ENCODE measurements at regions not wholly inside any gene's neighbourhood (a gene's known extent, or its start where the extent isn't known, plus 50 kb on each side); places are given as distances from the start of the nearest gene placed in this dataset.
"Not testable (repeated sequence)": the region's sequence is repeated elsewhere in the genome, so short reads cannot be mapped to it uniquely, and the experiment has no call there.

GRCh38 chr13:59024434-59024833 is 1139.3 kb downstream of the DIAPH3 start:
- CTCF ChIA-PET, result no interaction called here

GRCh38 chr13:59034198-59034597 is 1129.5 kb downstream of the DIAPH3 start:
- ChIA-PET CTCF (no interaction called here), POLR2A (no interaction called here)
- no peak for DNase-seq
- H3K4me1 Mint-ChIP-seq (ENCODE audit: low read depth), result no peaks in the 10 kb centered on the region
- ATAC-seq, result no peak
- no peaks in the 10 kb centered on the region for H3K36me3 Mint-ChIP-seq (ENCODE audit: low read depth)
- no peak overlapping the region for H3K27ac Mint-ChIP-seq
- no peaks in the 10 kb centered on the region for H3K9me3 Mint-ChIP-seq (ENCODE audit: insufficient read depth)
- H3K27me3 Mint-ChIP-seq (ENCODE audit: low read depth), result no peaks in the 10 kb centered on the region
- no peak overlapping the region for H3K4me3 Mint-ChIP-seq

More at GRCh38 chr13:59024434-59024833, 1139.3 kb downstream of the DIAPH3 start:
- DNase-seq (no peak), ATAC-seq (no peak)
- POLR2A ChIA-PET, result no interaction called here
- H3K27ac Mint-ChIP-seq, result no peak overlapping the region
- no peak overlapping the region for H3K4me3 Mint-ChIP-seq
- H3K4me1 Mint-ChIP-seq (ENCODE audit: low read depth), result no peaks in the 10 kb centered on the region
- H3K36me3 Mint-ChIP-seq (ENCODE audit: low read depth), result no peaks in the 10 kb centered on the region
- H3K9me3 Mint-ChIP-seq (ENCODE audit: insufficient read depth), result peaks cover 10% of the 10 kb centered on the region
- no peaks in the 10 kb centered on the region for H3K27me3 Mint-ChIP-seq (ENCODE audit: low read depth)

DNA sequence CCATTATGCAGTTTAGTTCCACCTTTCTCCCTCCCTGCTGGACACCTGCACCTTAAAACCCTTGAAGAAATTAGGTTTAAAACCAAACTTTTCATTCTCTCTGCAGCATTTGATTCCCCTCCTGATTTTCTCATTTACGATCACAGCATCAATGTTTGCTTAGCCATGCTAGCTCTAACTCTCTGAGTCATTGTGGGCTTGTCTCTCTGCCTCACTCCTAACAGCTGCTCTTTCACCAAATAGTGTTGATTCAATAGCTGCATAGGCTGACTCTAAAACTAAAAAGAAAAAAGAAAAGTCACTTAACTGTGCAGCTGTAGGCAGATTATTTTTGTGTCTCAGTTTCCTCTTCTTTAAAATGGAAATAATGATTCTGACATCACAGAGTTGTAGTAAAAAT is 1124.9 kb downstream of the DIAPH3 start:
- Mint-ChIP-seq H3K4me1 (ENCODE audit: low read depth) (no peaks in the 10 kb centered on the region), H3K27ac (no peak overlapping the region), H3K4me3 (no peak overlapping the region), H3K36me3 (ENCODE audit: low read depth) (no peaks in the 10 kb centered on the region), H3K27me3 (ENCODE audit: low read depth) (no peaks in the 10 kb centered on the region), H3K9me3 (ENCODE audit: insufficient read depth) (no peaks in the 10 kb centered on the region)
- POLR2A ChIA-PET, result no interaction called here
- DNase-seq, result no peak
- CTCF ChIA-PET, result no interaction called here
- ATAC-seq, result no peak

DNA sequence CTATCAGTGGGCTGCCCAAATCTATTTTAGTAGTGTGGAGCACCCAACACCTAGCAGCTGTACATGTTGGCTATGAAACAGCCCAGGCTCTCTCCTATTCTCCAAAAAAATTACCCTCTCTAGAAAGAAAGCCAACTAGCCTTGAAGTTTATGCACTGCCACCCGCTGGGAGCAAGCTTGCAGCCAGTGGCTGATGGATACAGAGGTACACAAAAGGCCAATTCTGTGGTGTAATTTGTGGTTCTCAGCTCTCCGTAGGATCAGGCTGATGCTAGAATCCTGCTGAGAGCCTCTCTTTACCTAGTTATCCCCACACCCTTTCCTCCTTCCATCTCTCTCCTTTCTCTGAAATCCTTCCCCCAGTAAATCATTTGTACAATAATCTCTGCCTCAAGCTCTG is 1120.7 kb downstream of the DIAPH3 start:
- no peaks in the 10 kb centered on the region for H3K27me3 Mint-ChIP-seq (ENCODE audit: low read depth)
- ChIA-PET CTCF (no interaction called here), POLR2A (no interaction called here)

DNA sequence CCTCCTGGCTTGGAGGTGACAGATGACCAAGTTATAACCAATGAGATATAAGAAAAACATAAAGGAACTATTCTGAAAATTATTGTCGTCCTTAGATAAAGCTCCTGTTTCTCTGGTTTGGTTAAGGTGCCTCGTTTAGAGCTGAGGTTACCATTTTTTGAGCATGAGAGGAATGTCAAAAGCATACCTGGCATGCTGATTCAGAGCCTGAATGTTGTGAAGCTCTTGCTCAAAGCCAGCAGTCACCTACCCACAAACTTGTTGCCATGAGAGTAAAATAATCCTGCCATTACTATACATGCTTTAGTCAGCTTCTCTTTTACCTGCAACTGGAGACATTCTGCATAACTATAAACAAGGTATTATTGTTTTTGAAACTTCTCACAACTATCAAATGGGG is 1116.2 kb downstream of the DIAPH3 start:
- ChIA-PET POLR2A (interaction anchor here (0.6 kb wide), 1 partner anchor 1290 kb away, joined by 3 read pairs; no protein-coding TSS in a partner anchor), CTCF (interaction anchor here (0.6 kb wide), 1 partner anchor 329 kb away, joined by 3 read pairs; no protein-coding TSS in a partner anchor)
- H3K4me1 Mint-ChIP-seq (ENCODE audit: low read depth), result no peaks in the 10 kb centered on the region
- no peak overlapping the region for H3K4me3 Mint-ChIP-seq
- no peak overlapping the region for H3K27ac Mint-ChIP-seq
- H3K36me3 Mint-ChIP-seq (ENCODE audit: low read depth), result no peaks in the 10 kb centered on the region
- H3K9me3 Mint-ChIP-seq (ENCODE audit: insufficient read depth), result no peaks in the 10 kb centered on the region
- no peaks in the 10 kb centered on the region for H3K27me3 Mint-ChIP-seq (ENCODE audit: low read depth)
- ATAC-seq (no peak), DNase-seq (no peak)

More for the DNA sequence above, 1120.7 kb downstream of the DIAPH3 start:
- H3K36me3 Mint-ChIP-seq (ENCODE audit: low read depth), result no peaks in the 10 kb centered on the region
- H3K4me3 Mint-ChIP-seq, result no peak overlapping the region
- no peak overlapping the region for H3K27ac Mint-ChIP-seq
- no peaks in the 10 kb centered on the region for H3K4me1 Mint-ChIP-seq (ENCODE audit: low read depth)
- ATAC-seq, result no peak
- H3K9me3 Mint-ChIP-seq (ENCODE audit: insufficient read depth), result no peaks in the 10 kb centered on the region
- no peak for DNase-seq

- DNase-seq (no peak), ATAC-seq (no peak)
- no peak overlapping the region for H3K4me3 Mint-ChIP-seq
- H3K9me3 Mint-ChIP-seq (ENCODE audit: insufficient read depth), result no peaks in the 10 kb centered on the region
- H3K4me1 Mint-ChIP-seq (ENCODE audit: low read depth), result no peaks in the 10 kb centered on the region
- no peaks in the 10 kb centered on the region for H3K36me3 Mint-ChIP-seq (ENCODE audit: low read depth)
- ChIA-PET CTCF (no interaction called here), POLR2A (no interaction called here)
- H3K27ac Mint-ChIP-seq, result no peak overlapping the region
- H3K27me3 Mint-ChIP-seq (ENCODE audit: low read depth), result no peaks in the 10 kb centered on the region
These were observed 1102.1 kb downstream of the DIAPH3 start for GRCh38 chr13:59061621-59062020.

- Mint-ChIP-seq H3K27ac (no peak overlapping the region), H3K4me1 (ENCODE audit: low read depth) (no peaks in the 10 kb centered on the region), H3K9me3 (ENCODE audit: insufficient read depth) (no peaks in the 10 kb centered on the region), H3K4me3 (no peak overlapping the region), H3K27me3 (ENCODE audit: low read depth) (no peaks in the 10 kb centered on the region), H3K36me3 (ENCODE audit: low read depth) (no peaks in the 10 kb centered on the region)
- POLR2A ChIA-PET, result no interaction called here
- CTCF ChIA-PET, result no interaction called here
- DNase-seq, result no peak
- ATAC-seq, result no peak
These were observed 1099.7 kb downstream of the DIAPH3 start for GRCh38 chr13:59064042-59064441.

DNA sequence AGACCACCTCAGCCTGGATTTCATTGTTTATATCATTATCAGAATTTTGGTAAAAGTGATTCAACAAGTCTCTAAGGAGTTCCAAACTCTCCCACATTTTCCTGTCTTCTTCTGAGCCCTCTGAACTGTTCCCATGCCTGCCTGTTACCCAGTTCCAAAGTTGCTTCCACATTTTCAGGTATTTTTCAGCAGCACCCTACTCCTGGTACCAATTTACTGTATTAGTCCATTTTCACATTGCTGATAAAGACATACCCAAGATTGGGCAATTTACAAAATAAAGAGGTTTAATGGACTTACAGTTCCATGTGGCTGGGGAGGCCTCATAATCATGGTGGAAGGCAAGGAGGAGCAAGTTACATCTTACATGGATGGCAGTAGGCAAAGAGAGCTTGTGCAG is 1087.3 kb downstream of the DIAPH3 start:
- DNase-seq; POLR2A ChIA-PET; ATAC-seq; H3K36me3 Mint-ChIP-seq (ENCODE audit: low read depth); H3K4me1 Mint-ChIP-seq (ENCODE audit: low read depth); H3K27me3 Mint-ChIP-seq (ENCODE audit: low read depth); CTCF ChIA-PET; H3K27ac Mint-ChIP-seq; H3K4me3 Mint-ChIP-seq: not testable (repeated sequence)
- peaks cover 16% of the 10 kb centered on the region for H3K9me3 Mint-ChIP-seq (ENCODE audit: insufficient read depth)

GRCh38 chr13:59086147-59086546 is 1077.6 kb downstream of the DIAPH3 start:
- CTCF ChIA-PET, result no interaction called here
- no peak for ATAC-seq
- H3K9me3 Mint-ChIP-seq (ENCODE audit: insufficient read depth), result no peaks in the 10 kb centered on the region
- POLR2A ChIA-PET, result no interaction called here
- H3K4me3 Mint-ChIP-seq, result no peak overlapping the region
- H3K27me3 Mint-ChIP-seq (ENCODE audit: low read depth), result no peaks in the 10 kb centered on the region
- H3K36me3 Mint-ChIP-seq (ENCODE audit: low read depth), result no peaks in the 10 kb centered on the region
- no peaks in the 10 kb centered on the region for H3K4me1 Mint-ChIP-seq (ENCODE audit: low read depth)
- no peak overlapping the region for H3K27ac Mint-ChIP-seq
- DNase-seq, result no peak

GRCh38 chr13:59088716-59089115 is 1075.0 kb downstream of the DIAPH3 start:
- H3K36me3 Mint-ChIP-seq (ENCODE audit: low read depth), result no peaks in the 10 kb centered on the region
- CTCF ChIA-PET, result no interaction called here
- no peaks in the 10 kb centered on the region for H3K27me3 Mint-ChIP-seq (ENCODE audit: low read depth)
- no peak overlapping the region for H3K27ac Mint-ChIP-seq
- no peak for ATAC-seq
- H3K9me3 Mint-ChIP-seq (ENCODE audit: insufficient read depth), result no peaks in the 10 kb centered on the region
- no peak overlapping the region for H3K4me3 Mint-ChIP-seq
- POLR2A ChIA-PET, result no interaction called here
- H3K4me1 Mint-ChIP-seq (ENCODE audit: low read depth), result no peaks in the 10 kb centered on the region
- DNase-seq, result no peak

DNA sequence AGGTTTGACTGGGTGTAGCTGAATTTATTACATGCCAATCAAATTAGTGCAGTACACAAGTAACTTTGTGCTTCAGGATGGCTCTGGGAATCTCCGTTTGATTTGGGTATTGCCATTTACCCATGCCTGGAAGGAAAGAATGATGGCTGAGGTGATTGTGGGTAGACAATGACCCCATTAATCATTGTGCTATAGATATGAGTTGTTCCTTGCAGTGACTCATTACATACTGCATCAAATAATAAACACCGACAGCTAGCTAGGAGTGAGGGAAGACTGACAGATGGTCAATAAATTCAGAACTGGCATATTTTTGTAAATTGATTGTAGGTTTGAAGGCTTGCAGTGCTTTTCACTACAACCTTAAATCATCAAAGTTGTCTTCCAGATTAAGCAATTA is 1069.5 kb downstream of the DIAPH3 start:
- ATAC-seq (no peak), DNase-seq (no peak)
- no peaks in the 10 kb centered on the region for H3K9me3 Mint-ChIP-seq (ENCODE audit: insufficient read depth)
- ChIA-PET POLR2A (no interaction called here), CTCF (no interaction called here)
- no peaks in the 10 kb centered on the region for H3K36me3 Mint-ChIP-seq (ENCODE audit: low read depth)
- H3K27me3 Mint-ChIP-seq (ENCODE audit: low read depth), result no peaks in the 10 kb centered on the region
- no peak overlapping the region for H3K27ac Mint-ChIP-seq
- no peak overlapping the region for H3K4me3 Mint-ChIP-seq
- H3K4me1 Mint-ChIP-seq (ENCODE audit: low read depth), result no peaks in the 10 kb centered on the region

- ChIA-PET CTCF (no interaction called here), POLR2A (no interaction called here)
- no peaks in the 10 kb centered on the region for H3K4me1 Mint-ChIP-seq (ENCODE audit: low read depth)
- no peaks in the 10 kb centered on the region for H3K27me3 Mint-ChIP-seq (ENCODE audit: low read depth)
- no peaks in the 10 kb centered on the region for H3K9me3 Mint-ChIP-seq (ENCODE audit: insufficient read depth)
- ATAC-seq, result no peak
- H3K4me3 Mint-ChIP-seq, result no peak overlapping the region
- H3K36me3 Mint-ChIP-seq (ENCODE audit: low read depth), result no peaks in the 10 kb centered on the region
- no peak for DNase-seq
- H3K27ac Mint-ChIP-seq, result no peak overlapping the region
These were observed 1064.3 kb downstream of the DIAPH3 start for GRCh38 chr13:59099182-59099974.
